ENCODE measurements at regions not wholly inside any gene's neighbourhood (a gene's known extent, or its start where the extent isn't known, plus 50 kb on each side); places are given as distances from the start of the nearest gene placed in this dataset.

GRCh38 chr1:81119319-81119718 lies 681.4 kb upstream of the ADGRL2 start:
- CTCF ChIA-PET (ENCODE audit: partially characterized antibody), result interaction anchor here (0.7 kb wide), 1 partner anchor 9 kb away, joined by 3 read pairs; no protein-coding TSS in a partner anchor
- H3K9me3 ChIP-seq (ENCODE audit: insufficient read depth in 2 of 2, low read depth in 1 of 2, low read length in 1 of 2), result 0 out of 4 replicates have a peak, but pooled peaks cover 0 to 3% of the 10 kb centered on the region in 2 experiments

More at GRCh38 chr1:81119319-81119718, 681.4 kb upstream of the ADGRL2 start:
- no peak overlapping the region for H2AK5ac ChIP-seq (ENCODE audit: low read depth, low read length)
- H3K18ac ChIP-seq (ENCODE audit: extremely low read depth, low read length), result no peak overlapping the region
- no peak overlapping the region for H3K14ac ChIP-seq (ENCODE audit: insufficient read length)
- no peaks in the 10 kb centered on the region for H3K36me3 ChIP-seq (ENCODE audit: control insufficient read depth in 2 of 4, insufficient read depth in 4 of 4, low read length in 3 of 4)
- no peak overlapping the region for H3K56ac ChIP-seq (replicated peaks; ENCODE audit: insufficient read length, low read depth, low read length)
- no peak overlapping the region for H3K23ac ChIP-seq (ENCODE audit: insufficient read length)
- H2BK5ac ChIP-seq (ENCODE audit: low read depth, low read length), result no peak overlapping the region
- H3K4me3 ChIP-seq (ENCODE audit: extremely low read depth in 1 of 4, insufficient read depth in 2 of 4, low read depth in 3 of 4, low read length in 4 of 4), result no peak overlapping the region
- POLR2A ChIA-PET (ENCODE audit: partially characterized antibody), result no interaction called here
- TF ChIP-seq RNF2 (IDR thresholded peaks at IDR 0.05; ENCODE audit: borderline replicate concordance, low read depth, low read length, missing control alignments, poor library complexity, severe bottlenecking) (no peak), CTBP2 (IDR thresholded peaks at IDR 0.05; ENCODE audit: borderline replicate concordance, insufficient read depth, insufficient read length, low read length) (no peak)
- 0 out of 2 replicates have a peak, but pooled peaks cover 1% of the 10 kb centered on the region for H3K23me2 ChIP-seq (ENCODE audit: low read depth, low read length)
- no peaks in the 10 kb centered on the region for H4K20me1 ChIP-seq (replicated peaks in 1 of 2; ENCODE audit: control insufficient read depth in 1 of 2, insufficient read depth in 2 of 2, low read length in 2 of 2)
- no peak for FAIRE-seq
- no peaks in the 10 kb centered on the region for H3K79me2 ChIP-seq (ENCODE audit: control insufficient read depth in 1 of 2, insufficient read depth in 2 of 2, low read length in 2 of 2)
- no peak overlapping the region for H3K9ac ChIP-seq (replicated peaks in 1 of 4; ENCODE audit: extremely low read depth in 1 of 4, low read depth in 3 of 4, low read length in 3 of 4)
- H2BK15ac ChIP-seq (ENCODE audit: low read length), result no peak overlapping the region
- H3K4ac ChIP-seq (replicated peaks; ENCODE audit: insufficient read length, low read depth, low read length), result no peak overlapping the region
- H2BK120ac ChIP-seq (replicated peaks; ENCODE audit: low read depth, low read length), result no peak overlapping the region
- no peaks in the 10 kb centered on the region for H3K79me1 ChIP-seq (ENCODE audit: low read depth, low read length)
- H4K5ac ChIP-seq (ENCODE audit: insufficient read length, low read depth, low read length), result no peak overlapping the region
- no peak overlapping the region for H2BK12ac ChIP-seq (ENCODE audit: low read depth, low read length)
- 95% methylated on average over 1 of the region's 1 CpG; no CpG with 5 or more reads in 1 of the 2 experiments for WGBS, 2 experiments (ENCODE audit: extremely low coverage in 1 of 2, insufficient coverage in 1 of 2, insufficient read length in 1 of 2, insufficient replicate concordance in 2 of 2, low coverage in 1 of 2, low lambda C conversion rate in 2 of 2, missing lambda C conversion rate in 1 of 2)
- no peak for DNase-seq (ENCODE audit: low read depth in 1 of 2, low spot score in 2 of 2)
- H3K4me1 ChIP-seq (replicated peaks in 1 of 4; ENCODE audit: control insufficient read depth in 3 of 4, insufficient read depth in 4 of 4, low read length in 3 of 4), result peaks cover 0 to 2% (median 0%) of the 10 kb centered on the region in 4 experiments; a peak in 2 of 7 replicates
- H3K4me2 ChIP-seq (ENCODE audit: insufficient read depth in 1 of 2, low read depth in 2 of 2, low read length in 2 of 2), result no peak overlapping the region
- H2BK20ac ChIP-seq (ENCODE audit: low read length), result no peak overlapping the region
- H2AFZ ChIP-seq (ENCODE audit: low read length), result no peak overlapping the region
- no peaks in the 10 kb centered on the region for H3K27me3 ChIP-seq (replicated peaks in 1 of 4; ENCODE audit: control insufficient read depth in 3 of 4, extremely low read depth in 1 of 4, insufficient read depth in 3 of 4, low read length in 3 of 4)
- no peak overlapping the region for H4K8ac ChIP-seq (ENCODE audit: extremely low read depth, insufficient read depth, low read length)
- H3K27ac ChIP-seq (ENCODE audit: low read depth, low read length), result no peak overlapping the region
- H4K91ac ChIP-seq (replicated peaks; ENCODE audit: insufficient read length, low read length), result no peak overlapping the region

Data from H1 (cell line).